ENCODE measurements at regions not wholly inside any gene's neighbourhood (a gene's known extent, or its start where the extent isn't known, plus 50 kb on each side); places are given as distances from the start of the nearest gene placed in this dataset.

GRCh38 chrX:28321286-28321685 lies 266.0 kb upstream of the IL1RAPL1 start:
- TF ChIP-seq, protein P1, sequence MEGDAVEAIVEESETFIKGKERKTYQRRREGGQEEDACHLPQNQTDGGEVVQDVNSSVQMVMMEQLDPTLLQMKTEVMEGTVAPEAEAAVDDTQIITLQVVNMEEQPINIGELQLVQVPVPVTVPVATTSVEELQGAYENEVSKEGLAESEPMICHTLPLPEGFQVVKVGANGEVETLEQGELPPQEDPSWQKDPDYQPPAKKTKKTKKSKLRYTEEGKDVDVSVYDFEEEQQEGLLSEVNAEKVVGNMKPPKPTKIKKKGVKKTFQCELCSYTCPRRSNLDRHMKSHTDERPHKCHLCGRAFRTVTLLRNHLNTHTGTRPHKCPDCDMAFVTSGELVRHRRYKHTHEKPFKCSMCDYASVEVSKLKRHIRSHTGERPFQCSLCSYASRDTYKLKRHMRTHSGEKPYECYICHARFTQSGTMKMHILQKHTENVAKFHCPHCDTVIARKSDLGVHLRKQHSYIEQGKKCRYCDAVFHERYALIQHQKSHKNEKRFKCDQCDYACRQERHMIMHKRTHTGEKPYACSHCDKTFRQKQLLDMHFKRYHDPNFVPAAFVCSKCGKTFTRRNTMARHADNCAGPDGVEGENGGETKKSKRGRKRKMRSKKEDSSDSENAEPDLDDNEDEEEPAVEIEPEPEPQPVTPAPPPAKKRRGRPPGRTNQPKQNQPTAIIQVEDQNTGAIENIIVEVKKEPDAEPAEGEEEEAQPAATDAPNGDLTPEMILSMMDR (IDR thresholded peaks at IDR 0.05) = no peak
- TF ChIP-seq EZH2 (IDR thresholded peaks at IDR 0.05; ENCODE audit: borderline replicate concordance, insufficient read depth, low read depth, low read length, poor library complexity, severe bottlenecking) = no peak
